ENCODE measurements at regions not wholly inside any gene's neighbourhood (a gene's known extent, or its start where the extent isn't known, plus 50 kb on each side); places are given as distances from the start of the nearest gene placed in this dataset.
A peak's percentile ranks its signal among the peaks of the same experiment; 100 is the strongest.

GRCh38 chr9:3008091-3008490, 164.2 kb upstream of the PUM3 start:
- Histone ChIP-seq H3K9me3 (no peaks in the 10 kb centered on the region), H3K4me3 (no peak overlapping the region)
- intact Hi-C loops (cut with DNase I) = no loop called here

GRCh38 chr9:3007326-3007725, 163.4 kb upstream of the PUM3 start:
- H3K27ac ChIP-seq = no peak overlapping the region
- DNase-seq = peak; percentile 22
- H3K9me3 ChIP-seq = no peaks in the 10 kb centered on the region
- no peaks in the 10 kb centered on the region for H3K36me3 ChIP-seq
- no peaks in the 10 kb centered on the region for H3K4me1 ChIP-seq
- no peak overlapping the region for H3K9ac ChIP-seq (ENCODE audit: low read depth in 2 of 2, low read length in 2 of 2)
- no peak overlapping the region for H3K4me3 ChIP-seq
- intact Hi-C loops (cut with DNase I) = no loop called here
- H3K27me3 ChIP-seq = no peaks in the 10 kb centered on the region
- no peak for TF ChIP-seq CTCF (IDR thresholded peaks at IDR 0.05)

More at GRCh38 chr9:3008091-3008490, 164.2 kb upstream of the PUM3 start:
- Histone ChIP-seq H3K27me3 (no peaks in the 10 kb centered on the region), H3K27ac (no peak overlapping the region), H3K9ac (ENCODE audit: low read depth in 2 of 2, low read length in 2 of 2) (no peak overlapping the region), H3K36me3 (no peaks in the 10 kb centered on the region), H3K4me1 (no peaks in the 10 kb centered on the region)
- no peak for DNase-seq
- TF ChIP-seq CTCF (IDR thresholded peaks at IDR 0.05) = no peak

GRCh38 chr9:3006851-3007250, 163.0 kb upstream of the PUM3 start:
- Histone ChIP-seq H3K27me3 (no peaks in the 10 kb centered on the region), H3K27ac (no peak overlapping the region), H3K36me3 (no peaks in the 10 kb centered on the region), H3K4me1 (no peaks in the 10 kb centered on the region), H3K4me3 (no peak overlapping the region), H3K9me3 (no peaks in the 10 kb centered on the region), H3K9ac (ENCODE audit: low read depth in 2 of 2, low read length in 2 of 2) (no peak overlapping the region)
- DNase-seq = no peak
- no peak for TF ChIP-seq CTCF (IDR thresholded peaks at IDR 0.05)
- intact Hi-C loops (cut with DNase I) = no loop called here

GRCh38 chr9:3004572-3004971, 160.7 kb upstream of the PUM3 start:
- no peak for DNase-seq
- no peaks in the 10 kb centered on the region for H3K9me3 ChIP-seq
- intact Hi-C loops (cut with DNase I) = no loop called here
- TF ChIP-seq CTCF (IDR thresholded peaks at IDR 0.05) = no peak
- no peaks in the 10 kb centered on the region for H3K36me3 ChIP-seq
- H3K4me1 ChIP-seq = no peaks in the 10 kb centered on the region
- H3K4me3 ChIP-seq = no peak overlapping the region
- H3K27me3 ChIP-seq = no peaks in the 10 kb centered on the region
- H3K9ac ChIP-seq (ENCODE audit: low read depth in 2 of 2, low read length in 2 of 2) = no peak overlapping the region
- no peak overlapping the region for H3K27ac ChIP-seq

GRCh38 chr9:3001311-3001710, 157.4 kb upstream of the PUM3 start:
- Histone ChIP-seq H3K36me3 (no peaks in the 10 kb centered on the region), H3K27ac (no peak overlapping the region), H3K9me3 (no peaks in the 10 kb centered on the region), H3K4me1 (no peaks in the 10 kb centered on the region), H3K4me3 (no peak overlapping the region), H3K27me3 (no peaks in the 10 kb centered on the region), H3K9ac (ENCODE audit: low read depth in 2 of 2, low read length in 2 of 2) (no peak overlapping the region)
- no peak for TF ChIP-seq CTCF (IDR thresholded peaks at IDR 0.05)
- intact Hi-C loops (cut with DNase I) = no loop called here
- no peak for DNase-seq

GRCh38 chr9:2992427-2992826, 148.5 kb upstream of the PUM3 start:
- DNase-seq = no peak
- Histone ChIP-seq H3K27ac (no peak overlapping the region), H3K27me3 (no peaks in the 10 kb centered on the region), H3K9ac (ENCODE audit: low read depth in 2 of 2, low read length in 2 of 2) (no peak overlapping the region), H3K9me3 (no peaks in the 10 kb centered on the region), H3K4me1 (no peaks in the 10 kb centered on the region), H3K4me3 (no peak overlapping the region), H3K36me3 (no peaks in the 10 kb centered on the region)
- TF ChIP-seq CTCF (IDR thresholded peaks at IDR 0.05) = no peak
- intact Hi-C loops (cut with DNase I) = no loop called here

Data from colonic mucosa (tissue), 4 donors.